GM18517 (cell line): ENCODE measurements at regions not wholly inside any gene's neighbourhood (a gene's known extent, or its start where the extent isn't known, plus 50 kb on each side); places are given as distances from the start of the nearest gene placed in this dataset.
"Not testable (repeated sequence)": the region's sequence is repeated elsewhere in the genome, so short reads cannot be mapped to it uniquely, and the experiment has no call there.

ENCODE experiments used
- ATAC-seq: cut with Tn5 transposase; IDR thresholded peaks from one replicate; pipeline ENCODE4 v1.9.1; 2021; ENCODE audit warnings: mild to moderate bottlenecking, moderate library complexity; ENCODE audit not compliant: unreplicated experiment

- not testable (repeated sequence) for ATAC-seq
These were observed 65.1 kb upstream of the NBPF26 start for GRCh38 chr1:120658622-120659021.

DNA sequence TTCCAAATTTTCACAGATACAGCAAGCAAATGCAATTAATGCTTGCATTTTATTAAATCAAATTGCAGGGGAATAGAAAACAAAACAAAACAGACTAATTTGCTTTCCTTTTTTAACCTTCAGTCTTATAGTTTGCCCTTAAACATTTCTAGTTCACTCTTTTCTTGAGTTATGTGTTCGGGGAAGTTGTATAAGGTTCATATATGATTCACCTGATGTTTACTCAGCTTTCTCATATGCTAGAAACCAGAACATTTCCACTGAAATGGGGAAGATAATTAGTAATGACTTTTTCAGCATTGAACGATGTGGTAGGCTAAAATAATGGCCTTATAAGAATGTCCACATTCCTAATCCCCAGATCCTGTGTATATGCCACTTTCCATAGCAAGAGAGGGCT lies 64.6 kb upstream of the NBPF26 start:
- not testable (repeated sequence) for ATAC-seq

GRCh38 chr1:120664376-120665249 lies 59.1 kb upstream of the NBPF26 start:
- not testable (repeated sequence) for ATAC-seq

- not testable (repeated sequence) for ATAC-seq
These were observed 58.5 kb upstream of the NBPF26 start for GRCh38 chr1:120665250-120665577.

- ATAC-seq = not testable (repeated sequence)
These were observed 55.6 kb upstream of the NBPF26 start for GRCh38 chr1:120668187-120668586.
